ENCODE measurements at regions not wholly inside any gene's neighbourhood (a gene's known extent, or its start where the extent isn't known, plus 50 kb on each side); places are given as distances from the start of the nearest gene placed in this dataset.

- DNase-seq, result no peak
These were observed 153.5 kb upstream of the ZNF507 start for GRCh38 chr19:32191921-32192320.

GRCh38 chr19:32195706-32196610 is 149.5 kb upstream of the ZNF507 start:
- no peak for DNase-seq

- DNase-seq, result no peak
These were observed 148.6 kb upstream of the ZNF507 start for GRCh38 chr19:32196690-32197420.

- DNase-seq, result no peak
These were observed 147.2 kb upstream of the ZNF507 start for GRCh38 chr19:32197896-32198882.

GRCh38 chr19:32199501-32200040 is 145.8 kb upstream of the ZNF507 start:
- DNase-seq, result no peak

- no peak for DNase-seq
These were observed 144.9 kb upstream of the ZNF507 start for GRCh38 chr19:32200312-32201038.

GRCh38 chr19:32201211-32201610 is 144.2 kb upstream of the ZNF507 start:
- DNase-seq, result no peak

- no peak for DNase-seq
These were observed 143.8 kb upstream of the ZNF507 start for GRCh38 chr19:32201636-32202051.

GRCh38 chr19:32202244-32202643 is 143.2 kb upstream of the ZNF507 start:
- no peak for DNase-seq

GRCh38 chr19:32203161-32203560 is 142.2 kb upstream of the ZNF507 start:
- no peak for DNase-seq

- no peak for DNase-seq
These were observed 139.3 kb upstream of the ZNF507 start for GRCh38 chr19:32206065-32206464.

- no peak for DNase-seq
These were observed 137.3 kb upstream of the ZNF507 start for GRCh38 chr19:32208060-32208459.

GRCh38 chr19:32219392-32219791 is 126.0 kb upstream of the ZNF507 start:
- no peak for DNase-seq

GRCh38 chr19:32219881-32220472 is 125.4 kb upstream of the ZNF507 start:
- DNase-seq, result no peak

- no peak for DNase-seq
These were observed 124.5 kb upstream of the ZNF507 start for GRCh38 chr19:32220951-32221350.

- peak in 1 of 2 experiments; percentile 42 for DNase-seq
These were observed 122.9 kb upstream of the ZNF507 start for GRCh38 chr19:32222556-32222955.

- no peak for DNase-seq
These were observed 122.3 kb upstream of the ZNF507 start for GRCh38 chr19:32223106-32223505.

GRCh38 chr19:32223595-32224370 is 121.6 kb upstream of the ZNF507 start:
- peak in 1 of 2 experiments; percentile 40 for DNase-seq

GRCh38 chr19:32224371-32225244 is 120.8 kb upstream of the ZNF507 start:
- DNase-seq, result peak in 1 of 2 experiments; percentile 87

Data from NCI-H526 (cell line).